SK-MEL-5 (cell line): ENCODE measurements at regions not wholly inside any gene's neighbourhood (a gene's known extent, or its start where the extent isn't known, plus 50 kb on each side); places are given as distances from the start of the nearest gene placed in this dataset.
A peak's percentile ranks its signal among the peaks of the same experiment; 100 is the strongest.

ENCODE experiments used
- DNase-seq: peaks from one replicate; pipeline ENCODE4 v3.0.0-alpha.2; 2016; ENCODE audit warnings: low read depth, low spot score
- in situ Hi-C: cut with HindIII; loops from 2 replicates; pipeline ENCODE4 v1.10.0; 2016; ENCODE audit warnings: low sequenced_read_pairs, high pct_unique_total_duplicates, low pct_unique_long_range_greater_than_20kb

DNA sequence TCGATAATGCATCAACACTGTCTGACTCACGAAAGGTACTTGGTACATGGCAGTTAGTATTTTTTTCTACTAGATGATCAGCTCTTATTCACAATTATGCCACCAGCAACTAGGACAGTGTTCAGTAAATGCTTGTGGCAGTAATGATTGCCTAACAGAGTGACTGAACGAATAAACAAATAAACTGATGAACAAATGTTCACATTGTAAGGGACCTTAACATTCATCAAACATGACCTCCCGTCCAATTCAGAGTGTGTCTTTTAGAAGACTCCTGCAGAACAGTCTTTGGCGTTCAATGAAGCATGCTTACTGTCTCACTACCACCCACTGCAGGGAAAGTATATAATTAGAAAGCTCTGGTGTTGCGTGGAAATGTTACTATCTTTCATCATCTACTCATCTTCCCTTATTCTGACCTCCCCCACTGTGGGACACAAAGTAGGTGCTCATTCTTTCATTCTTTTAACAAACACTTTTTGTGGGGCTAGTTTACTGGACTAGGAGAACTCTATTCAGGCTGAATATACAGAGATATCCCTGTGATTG is 319.3 kb downstream of the RAB28 start:
- in situ Hi-C loops, result no loop called here
- no peak for DNase-seq

- in situ Hi-C loops, result no loop called here
- no peak for DNase-seq
Observed at GRCh38 chr4:13162886-13163285, 321.3 kb downstream of the RAB28 start.

GRCh38 chr4:13160920-13161319 is 323.2 kb downstream of the RAB28 start:
- no peak for DNase-seq
- in situ Hi-C loops, result no loop called here

DNA sequence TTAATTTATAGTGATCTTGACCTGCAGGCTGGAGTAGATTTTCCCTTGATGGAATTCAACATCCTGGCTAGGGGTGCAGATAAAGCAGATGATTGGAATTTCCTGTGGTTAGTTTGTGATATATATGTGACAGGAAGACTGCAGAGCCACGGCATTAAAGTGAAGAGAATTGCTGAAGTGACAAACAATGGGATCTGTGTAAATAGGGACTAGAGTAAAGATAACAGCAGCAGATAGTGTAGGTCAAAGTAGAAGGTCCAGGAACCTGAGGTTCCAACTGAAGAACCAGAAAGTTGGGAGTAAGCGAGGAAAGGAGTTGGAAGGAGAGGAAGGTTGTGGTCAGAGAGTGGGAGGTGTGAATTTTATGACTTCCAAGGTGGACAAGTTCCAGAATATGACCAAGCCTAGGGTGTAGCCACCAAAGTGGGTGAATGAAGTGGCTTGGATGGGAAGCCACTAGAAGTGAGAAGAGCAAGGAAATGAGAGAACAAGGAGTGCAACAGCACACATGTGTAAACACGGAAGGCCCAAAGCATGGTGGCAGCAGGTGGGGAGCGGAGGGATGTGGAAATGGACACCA is 325.0 kb downstream of the RAB28 start:
- in situ Hi-C loops, result no loop called here
- peak; percentile 76 for DNase-seq

GRCh38 chr4:13151194-13151593 is 332.9 kb downstream of the RAB28 start:
- in situ Hi-C loops, result no loop called here
- peak; percentile 43 for DNase-seq

DNA sequence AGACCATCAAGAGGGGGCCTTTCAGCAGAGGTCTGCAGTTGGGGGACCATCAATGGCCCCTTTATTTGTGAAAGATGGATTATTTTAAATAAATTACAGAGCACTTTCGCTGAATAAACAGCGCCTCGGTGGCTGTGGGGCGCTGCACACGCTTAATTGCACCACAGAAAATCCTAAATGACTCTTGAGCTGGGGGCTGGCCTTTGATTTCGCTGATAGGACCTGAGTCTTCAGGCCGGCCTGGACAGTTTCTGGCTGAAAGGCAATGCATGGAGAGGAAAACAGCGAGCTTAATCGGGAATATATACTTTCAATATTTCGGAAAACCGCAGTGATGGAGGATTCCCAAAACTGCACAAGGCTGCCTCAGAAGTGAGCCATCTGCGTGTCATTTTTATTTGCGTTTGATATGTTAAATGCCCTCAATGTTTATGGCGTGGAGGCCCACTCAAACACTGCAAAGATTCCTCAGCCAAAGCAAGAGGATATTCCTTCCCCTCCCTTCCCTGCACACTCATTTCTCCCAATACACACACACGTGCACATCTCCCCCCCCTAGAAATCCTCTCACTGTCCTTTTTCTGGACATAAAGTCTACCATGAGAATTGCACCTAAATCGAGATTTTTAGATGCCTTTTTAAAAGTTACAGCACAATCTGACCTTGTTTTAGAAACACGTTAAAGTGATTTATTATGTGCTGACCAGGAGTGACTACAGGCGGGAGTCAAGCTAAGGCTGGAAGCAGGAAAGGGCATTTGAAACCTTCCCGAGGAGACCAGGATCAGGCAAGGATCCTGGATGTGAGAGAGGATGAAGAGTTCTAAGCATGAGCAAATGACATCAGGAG is 340.7 kb downstream of the RAB28 start:
- in situ Hi-C loops, result no loop called here
- DNase-seq, result no peak

DNA sequence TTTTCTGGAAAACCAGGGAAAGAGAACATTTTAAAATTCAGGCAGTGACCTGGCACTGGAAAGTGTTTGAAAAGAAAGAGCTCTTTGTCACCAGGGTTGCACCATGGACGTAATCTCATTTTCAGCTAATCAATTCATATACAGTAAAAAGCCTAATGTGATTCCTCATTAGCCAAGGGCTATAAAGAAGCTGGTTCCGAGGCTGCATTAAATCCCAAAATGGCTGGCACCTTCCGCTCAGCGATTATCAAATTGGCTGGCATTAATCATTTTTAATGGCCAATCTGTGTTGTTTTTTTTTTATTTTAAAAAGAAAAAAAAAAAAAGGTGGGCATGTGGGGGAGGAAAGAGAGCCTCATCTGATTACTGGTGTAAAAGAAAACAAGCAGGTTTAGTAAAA is 341.4 kb downstream of the RAB28 start:
- in situ Hi-C loops, result no loop called here
- no peak for DNase-seq

DNA sequence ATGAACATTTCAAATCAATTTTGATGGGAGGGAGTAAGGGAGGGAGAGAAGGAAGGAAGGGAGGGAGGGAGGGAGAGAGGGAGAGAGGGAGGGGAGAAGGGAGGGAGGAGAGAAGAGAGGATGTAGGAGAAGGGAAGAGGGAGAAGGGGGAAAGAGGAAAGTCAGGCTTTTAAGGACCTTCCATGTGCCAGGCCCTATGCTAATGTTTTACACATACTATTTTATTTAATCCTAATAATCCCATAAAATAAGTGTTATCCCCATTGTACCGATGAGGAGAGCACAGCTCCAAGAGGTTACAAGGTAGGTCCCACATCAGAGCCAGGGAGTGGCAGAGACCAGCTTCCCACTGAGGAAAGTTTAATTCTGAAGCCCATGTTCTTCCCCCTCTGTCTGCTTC is 341.9 kb downstream of the RAB28 start:
- DNase-seq, result no peak
- in situ Hi-C loops, result no loop called here

- in situ Hi-C loops, result no loop called here
- no peak for DNase-seq
Observed at GRCh38 chr4:13137390-13137789, 346.8 kb downstream of the RAB28 start.

- in situ Hi-C loops, result no loop called here
- DNase-seq, result no peak
Observed at GRCh38 chr4:13133700-13134099, 350.4 kb downstream of the RAB28 start.

GRCh38 chr4:13130848-13131247 is 353.3 kb downstream of the RAB28 start:
- DNase-seq, result no peak
- in situ Hi-C loops, result no loop called here

- DNase-seq, result no peak
- in situ Hi-C loops, result no loop called here
Observed at GRCh38 chr4:13129095-13129494, 355.0 kb downstream of the RAB28 start.

GRCh38 chr4:13126976-13127910 is 356.9 kb downstream of the RAB28 start:
- DNase-seq, result peak; percentile 58
- in situ Hi-C loops, result no loop called here

DNA sequence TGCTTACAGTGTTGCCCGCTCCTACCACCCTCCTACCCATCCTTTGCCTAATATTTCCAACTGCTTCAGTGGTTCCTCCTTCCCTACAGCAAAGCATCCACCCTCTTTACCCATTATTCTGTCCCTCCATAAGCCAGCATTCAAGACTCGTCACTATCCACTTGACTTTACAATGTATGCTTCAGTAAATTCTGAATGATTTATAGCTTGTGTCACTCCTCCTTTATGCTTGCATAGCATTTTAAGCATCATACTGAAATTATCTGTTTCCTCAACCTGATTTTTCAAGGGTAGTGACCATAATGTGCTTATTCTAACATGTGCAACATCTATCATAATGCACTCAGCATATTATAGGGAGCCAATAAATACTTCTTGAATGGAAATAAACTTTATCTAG is 365.5 kb downstream of the RAB28 start:
- DNase-seq, result no peak
- in situ Hi-C loops, result no loop called here

DNA sequence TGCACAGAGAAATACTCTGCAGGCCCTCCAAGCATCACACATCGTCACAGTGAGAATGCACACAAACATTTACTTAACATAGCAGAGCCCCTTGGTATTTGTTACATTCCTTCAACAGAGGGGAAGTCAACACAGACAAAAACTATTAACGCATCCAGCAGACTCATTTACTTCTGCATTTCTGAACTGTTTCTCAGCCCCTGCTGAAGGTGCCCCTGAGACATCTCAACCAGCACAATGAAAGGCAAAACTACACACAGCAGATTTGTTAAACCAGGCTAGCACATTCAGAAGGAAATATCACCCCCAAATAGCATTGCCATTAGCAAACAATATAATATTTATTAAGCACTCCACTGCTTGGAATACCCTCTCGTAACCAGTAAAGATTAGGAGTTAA is 367.0 kb downstream of the RAB28 start:
- in situ Hi-C loops, result no loop called here
- DNase-seq, result no peak

GRCh38 chr4:13112030-13112429 is 372.1 kb downstream of the RAB28 start:
- DNase-seq, result no peak
- in situ Hi-C loops, result no loop called here

- in situ Hi-C loops, result no loop called here
Observed at GRCh38 chr4:13109536-13109935, 374.6 kb downstream of the RAB28 start.

GRCh38 chr4:13108096-13108495 is 376.0 kb downstream of the RAB28 start:
- DNase-seq, result peak; percentile 29
- in situ Hi-C loops, result no loop called here

More at GRCh38 chr4:13109536-13109935, 374.6 kb downstream of the RAB28 start:
- no peak for DNase-seq
